OCI-LY7 (cell line): ENCODE measurements at regions not wholly inside any gene's neighbourhood (a gene's known extent, or its start where the extent isn't known, plus 50 kb on each side); places are given as distances from the start of the nearest gene placed in this dataset.
"Not testable (repeated sequence)": the region's sequence is repeated elsewhere in the genome, so short reads cannot be mapped to it uniquely, and the experiment has no call there.

Experiments
- BruUV-seq: library from RNA; stranded (reverse); fragments of 400-500 nt; replicated peaks from 2 replicates; lab custom pipeline; 2021; lab: Mats Ljungman, UMichigan
- CTCF ChIA-PET: fragments of 300-600 bp; sonication (Branson Sonifier 250); formaldehyde crosslinking; loops from one replicate; lab custom pipeline; 2022; ENCODE audit warnings: antibody characterized with exemption; ENCODE audit not compliant: unreplicated experiment; lab: Charles Lee
- POLR2A ChIA-PET: fragments of 300-600 bp; sonication (Branson Sonifier 250); formaldehyde crosslinking; loops from one replicate; lab custom pipeline; 2022; ENCODE audit warnings: antibody characterized with exemption; lab: Charles Lee
- DNase-seq: peaks from one replicate; pipeline ENCODE4 v3.0.0-alpha.2; 2015; ENCODE audit warnings: low spot score
- H2AFZ ChIP-seq: fragments of 200-600 bp; sonication (generic), shearing (Covaris generic); 2 replicates; pipeline ENCODE4 v1.6.1; 2014; ENCODE audit warnings: mild to moderate bottlenecking, antibody characterized with exemption, low read length, moderate library complexity
- H3K27ac ChIP-seq: fragments of 200-600 bp; sonication (generic); 2 replicates; pipeline ENCODE4 v1.5.1; 2014; ENCODE audit warnings: mixed run types, low read depth, mild to moderate bottlenecking, moderate library complexity, low read length, inconsistent platforms; ENCODE audit not compliant: poor library complexity, severe bottlenecking
- H3K36me3 ChIP-seq: fragments of 200-600 bp; sonication (generic); 2 replicates; pipeline ENCODE4 v1.6.1; 2014; ENCODE audit warnings: mild to moderate bottlenecking, antibody characterized with exemption, low read length, moderate library complexity, mixed read lengths; ENCODE audit not compliant: insufficient read depth
- H3K4me1 ChIP-seq: fragments of 200-600 bp; sonication (generic); 2 replicates; pipeline ENCODE4 v1.5.1; 2014; ENCODE audit warnings: mild to moderate bottlenecking, low read length; ENCODE audit not compliant: insufficient read depth, poor library complexity, severe bottlenecking
- H3K4me2 ChIP-seq: fragments of 200-600 bp; sonication (generic); 2 replicates; pipeline ENCODE4 v1.6.1; 2014; ENCODE audit warnings: mild to moderate bottlenecking, low read length
- H3K4me3 ChIP-seq: fragments of 200-600 bp; sonication (generic); 2 replicates; pipeline ENCODE4 v1.5.1; 2014; ENCODE audit warnings: mild to moderate bottlenecking, low read depth, low read length; ENCODE audit not compliant: poor library complexity, severe bottlenecking
- H3K79me2 ChIP-seq: fragments of 200-600 bp; sonication (generic); 2 replicates; pipeline ENCODE4 v1.6.1; 2016; ENCODE audit warnings: low read depth, mild to moderate bottlenecking, low read length, moderate library complexity, mixed read lengths; ENCODE audit not compliant: insufficient read depth
- H3K9me2 ChIP-seq: fragments of 200-600 bp; sonication (generic); 2 replicates; pipeline ENCODE4 v1.6.1; 2016; ENCODE audit warnings: mild to moderate bottlenecking, low read length, mixed read lengths; ENCODE audit not compliant: insufficient read depth
- H3K9me3 ChIP-seq: fragments of 200-600 bp; sonication (generic); 2 replicates; pipeline ENCODE4 v1.6.1; 2014; ENCODE audit warnings: mild to moderate bottlenecking, mixed run types, low read length, mixed read lengths
- H4K20me1 ChIP-seq: fragments of 200-600 bp; sonication (generic); 2 replicates; pipeline ENCODE4 v1.6.1; 2014; ENCODE audit warnings: mild to moderate bottlenecking, antibody characterized with exemption, low read length, moderate library complexity, mixed read lengths; ENCODE audit not compliant: insufficient read depth
- CTCF ChIP-seq: fragments of 200-600 bp; sonication (generic); conservative IDR thresholded peaks from 2 replicates; pipeline ENCODE4 v1.5.1; 2014; ENCODE audit warnings: mild to moderate bottlenecking, antibody characterized with exemption, low read length, moderate library complexity, mixed read lengths
- EZH2phosphoT487 ChIP-seq: fragments of 200-600 bp; sonication (generic); IDR thresholded peaks from 2 replicates; pipeline ENCODE4 v1.6.1; 2018; ENCODE audit warnings: low read depth, borderline replicate concordance, mild to moderate bottlenecking, mixed run types, antibody characterized with exemption, low read length, moderate library complexity, mixed read lengths
- intact Hi-C: fragments of 100-400 bp; cut with micrococcal nuclease; formaldehyde crosslinking; loops from one replicate; pipeline ENCODE4 v1.10.0; 2022; ENCODE audit not compliant: unreplicated experiment

DNA sequence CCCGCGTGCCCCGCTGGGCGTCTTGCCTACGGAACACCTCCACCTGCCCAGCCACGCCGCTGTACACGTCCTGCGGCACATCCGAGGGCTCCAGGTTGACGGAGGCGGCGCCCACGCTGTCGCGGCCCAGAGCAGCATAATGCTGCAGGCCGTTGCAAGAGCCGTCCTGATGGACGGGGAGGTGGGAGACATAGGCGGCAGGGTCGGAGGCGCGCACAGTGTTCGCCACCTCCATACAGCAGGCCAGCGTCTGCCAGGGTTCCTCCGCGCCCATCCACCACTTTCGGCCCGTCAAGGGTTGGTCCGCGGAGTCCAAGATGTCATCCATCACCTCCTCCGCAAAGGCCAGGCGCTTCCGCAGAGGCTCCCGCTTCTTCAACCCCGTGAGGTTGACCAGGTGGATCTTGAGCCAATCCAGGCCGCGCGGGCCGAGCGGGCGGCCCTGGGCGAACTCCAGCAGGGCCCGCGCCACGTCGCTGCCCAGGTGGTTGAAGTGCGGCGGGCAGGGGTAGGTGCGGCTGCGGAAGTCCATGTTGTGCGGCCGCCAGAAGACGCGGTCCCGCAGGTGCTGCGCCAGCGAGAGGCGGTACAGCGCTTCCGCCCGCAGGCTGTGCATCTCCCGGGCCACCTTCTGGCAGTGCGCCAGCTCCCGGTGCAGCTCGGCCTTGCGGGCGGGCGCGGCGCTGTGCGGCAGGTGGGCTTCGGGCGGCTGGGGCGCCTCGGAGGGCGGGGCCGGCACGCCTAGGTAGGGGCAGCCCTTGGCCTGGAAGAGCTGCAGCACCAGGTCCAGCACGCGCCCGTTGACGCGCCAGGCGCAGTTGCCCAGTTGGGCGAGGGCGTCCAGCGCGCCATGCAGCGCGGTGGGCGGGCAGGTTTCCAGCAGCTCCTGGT is 72.9 kb upstream of the MED13 start:
- H3K4me3 ChIP-seq, H3K4me1 ChIP-seq, H3K9me2 ChIP-seq, POLR2A ChIA-PET, H3K36me3 ChIP-seq, BruUV-seq, H3K79me2 ChIP-seq, H2AFZ ChIP-seq, H4K20me1 ChIP-seq, intact Hi-C loops, H3K4me2 ChIP-seq, H3K27ac ChIP-seq, H3K9me3 ChIP-seq, CTCF ChIA-PET, DNase-seq: not testable (repeated sequence)

DNA sequence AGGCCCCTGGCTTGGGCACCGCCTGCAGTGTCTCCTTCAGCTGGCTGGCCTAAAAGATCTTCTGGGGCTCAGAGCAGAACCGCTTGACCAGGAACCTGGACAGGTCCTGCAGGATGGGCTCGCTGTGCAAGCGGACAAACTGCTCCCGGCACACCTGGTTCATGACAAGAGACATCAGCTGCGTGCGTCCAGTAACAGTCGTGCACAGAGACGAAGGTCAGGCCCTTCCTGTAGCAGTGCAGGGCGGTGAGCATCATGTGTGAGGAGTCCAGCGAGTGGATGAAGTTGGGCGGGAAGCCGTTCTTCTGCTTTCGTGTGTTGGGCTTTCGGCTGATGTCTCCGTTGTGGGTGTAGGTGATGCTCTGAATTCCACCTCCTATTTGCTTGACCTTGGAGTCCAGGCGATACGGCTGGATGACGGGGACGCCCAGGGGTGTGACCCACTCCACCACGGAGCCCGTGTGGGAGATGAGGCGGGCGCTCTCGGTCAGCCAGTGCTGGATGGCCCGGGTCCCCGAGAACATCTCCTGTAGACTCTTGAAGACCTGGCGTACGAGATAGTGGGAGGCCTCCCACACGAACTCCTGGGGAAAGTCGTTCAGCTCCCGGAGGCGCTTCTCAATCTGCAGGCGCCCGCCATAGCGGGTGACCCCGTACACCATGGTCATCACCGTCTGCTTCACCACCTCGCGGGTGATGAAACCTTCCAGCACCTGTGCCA is 72.1 kb upstream of the MED13 start:
- intact Hi-C loops, CTCF ChIA-PET, BruUV-seq: not testable (repeated sequence)

GRCh38 chr17:62135742-62136141 is 70.7 kb upstream of the MED13 start:
- intact Hi-C loops: no loop called here
- POLR2A ChIA-PET: no interaction called here
- Histone ChIP-seq H2AFZ (no peak overlapping the region), H3K4me3 (no peak overlapping the region), H3K4me2 (no peak overlapping the region), H3K36me3 (no peaks in the 10 kb centered on the region), H3K27ac (no peak overlapping the region), H4K20me1 (no peaks in the 10 kb centered on the region), H3K4me1 (no peaks in the 10 kb centered on the region), H3K9me2 (no peaks in the 10 kb centered on the region), H3K79me2 (no peaks in the 10 kb centered on the region), H3K9me3 (no peaks in the 10 kb centered on the region)
- no peak for DNase-seq
- CTCF ChIA-PET: no interaction called here
- TF ChIP-seq CTCF: no peak
- no peak for TF ChIP-seq EZH2phosphoT487
- no TSS peak for BruUV-seq

More for the DNA sequence above, 72.1 kb upstream of the MED13 start:
- H2AFZ ChIP-seq, H3K9me3 ChIP-seq, H4K20me1 ChIP-seq, H3K36me3 ChIP-seq, H3K4me2 ChIP-seq, H3K79me2 ChIP-seq, POLR2A ChIA-PET, H3K4me3 ChIP-seq, H3K27ac ChIP-seq, H3K9me2 ChIP-seq, DNase-seq, H3K4me1 ChIP-seq: not testable (repeated sequence)

- DNase-seq, CTCF ChIA-PET, H4K20me1 ChIP-seq, H3K36me3 ChIP-seq, H3K4me3 ChIP-seq, H3K79me2 ChIP-seq, H3K4me1 ChIP-seq, H3K9me3 ChIP-seq, H3K4me2 ChIP-seq, H3K9me2 ChIP-seq, H3K27ac ChIP-seq, BruUV-seq, intact Hi-C loops, H2AFZ ChIP-seq: not testable (repeated sequence)
- POLR2A ChIA-PET: interaction anchor here (0.6 to 1.1 kb wide), 3 partner anchors 13 to 1559 kb away, joined by 3 to 5 read pairs (median 5); no protein-coding TSS in a partner anchor
Observed at GRCh38 chr17:62135096-62135495, 70.0 kb upstream of the MED13 start.
